ENCODE measurements at regions not wholly inside any gene's neighbourhood (a gene's known extent, or its start where the extent isn't known, plus 50 kb on each side); places are given as distances from the start of the nearest gene placed in this dataset.
A peak's percentile ranks its signal among the peaks of the same experiment; 100 is the strongest.

DNA sequence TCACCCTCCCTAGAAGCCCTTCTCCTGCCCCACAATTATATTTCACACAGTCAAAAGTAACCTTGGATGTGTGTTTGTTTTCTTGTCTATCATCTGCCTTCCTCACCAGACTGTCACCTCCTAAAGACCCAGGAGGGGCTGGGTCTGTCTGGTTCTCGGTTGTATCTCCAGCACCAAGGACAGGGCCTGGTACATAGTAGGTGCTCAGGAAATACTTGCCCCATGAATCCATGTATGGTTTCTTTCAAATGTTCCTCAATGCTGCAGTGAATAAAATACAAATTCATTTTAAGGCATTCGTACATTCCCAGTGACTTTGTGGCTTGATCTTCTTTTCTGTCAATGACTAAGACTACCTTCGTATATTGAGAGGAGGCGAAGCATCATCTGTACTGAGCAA, 122.9 kb upstream of the ZNF716 start:
- no TSS peak for BruUV-seq (replicated peaks)
- no peak overlapping the region for H3K27ac ChIP-seq (ENCODE audit: low read length)
- ATAC-seq = no peak
- ChIA-PET POLR2A (no interaction called here), CTCF (no interaction called here)
- no peaks in the 10 kb centered on the region for H3K27me3 ChIP-seq (ENCODE audit: control insufficient read depth, insufficient read depth, low read length)
- H3K36me3 ChIP-seq (ENCODE audit: control insufficient read depth, insufficient read depth, low read length) = no peaks in the 10 kb centered on the region
- no peak for TF ChIP-seq POLR2AphosphoS5 (IDR thresholded peaks at IDR 0.05; ENCODE audit: low read depth, low read length)
- TF ChIP-seq, protein P1, sequence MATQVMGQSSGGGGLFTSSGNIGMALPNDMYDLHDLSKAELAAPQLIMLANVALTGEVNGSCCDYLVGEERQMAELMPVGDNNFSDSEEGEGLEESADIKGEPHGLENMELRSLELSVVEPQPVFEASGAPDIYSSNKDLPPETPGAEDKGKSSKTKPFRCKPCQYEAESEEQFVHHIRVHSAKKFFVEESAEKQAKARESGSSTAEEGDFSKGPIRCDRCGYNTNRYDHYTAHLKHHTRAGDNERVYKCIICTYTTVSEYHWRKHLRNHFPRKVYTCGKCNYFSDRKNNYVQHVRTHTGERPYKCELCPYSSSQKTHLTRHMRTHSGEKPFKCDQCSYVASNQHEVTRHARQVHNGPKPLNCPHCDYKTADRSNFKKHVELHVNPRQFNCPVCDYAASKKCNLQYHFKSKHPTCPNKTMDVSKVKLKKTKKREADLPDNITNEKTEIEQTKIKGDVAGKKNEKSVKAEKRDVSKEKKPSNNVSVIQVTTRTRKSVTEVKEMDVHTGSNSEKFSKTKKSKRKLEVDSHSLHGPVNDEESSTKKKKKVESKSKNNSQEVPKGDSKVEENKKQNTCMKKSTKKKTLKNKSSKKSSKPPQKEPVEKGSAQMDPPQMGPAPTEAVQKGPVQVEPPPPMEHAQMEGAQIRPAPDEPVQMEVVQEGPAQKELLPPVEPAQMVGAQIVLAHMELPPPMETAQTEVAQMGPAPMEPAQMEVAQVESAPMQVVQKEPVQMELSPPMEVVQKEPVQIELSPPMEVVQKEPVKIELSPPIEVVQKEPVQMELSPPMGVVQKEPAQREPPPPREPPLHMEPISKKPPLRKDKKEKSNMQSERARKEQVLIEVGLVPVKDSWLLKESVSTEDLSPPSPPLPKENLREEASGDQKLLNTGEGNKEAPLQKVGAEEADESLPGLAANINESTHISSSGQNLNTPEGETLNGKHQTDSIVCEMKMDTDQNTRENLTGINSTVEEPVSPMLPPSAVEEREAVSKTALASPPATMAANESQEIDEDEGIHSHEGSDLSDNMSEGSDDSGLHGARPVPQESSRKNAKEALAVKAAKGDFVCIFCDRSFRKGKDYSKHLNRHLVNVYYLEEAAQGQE (IDR thresholded peaks at IDR 0.05; ENCODE audit: insufficient read depth in 1 of 2, low read depth in 2 of 2, low read length in 1 of 2) = peak in 1 of 2 experiments; percentile 62; a peak in 2 of 4 replicates
- no peak for DNase-seq (ENCODE audit: low read depth, low spot score)
- no peak overlapping the region for H3K4me3 ChIP-seq (ENCODE audit: low read depth in 2 of 2, low read length in 2 of 2)
- H3K4me1 ChIP-seq (ENCODE audit: control insufficient read depth, insufficient read depth, low read length) = no peaks in the 10 kb centered on the region
- in situ Hi-C loops (cut with HindIII; ENCODE audit: low pct_unique_long_range_greater_than_20kb, low sequenced_read_pairs) (no loop called here), intact Hi-C loops (cut with micrococcal nuclease; ENCODE audit: unreplicated experiment) (no loop called here)
- H3K9me3 ChIP-seq (ENCODE audit: control insufficient read depth, insufficient read depth, low read depth, low read length) = peaks cover 4% of the 10 kb centered on the region; the same call in 1 of the 2 replicates

GRCh38 chr7:57328457-57328856, 121.5 kb upstream of the ZNF716 start:
- no peaks in the 10 kb centered on the region for H3K27me3 ChIP-seq (ENCODE audit: control insufficient read depth, insufficient read depth, low read length)
- no peak overlapping the region for H3K4me3 ChIP-seq (ENCODE audit: low read depth in 2 of 2, low read length in 2 of 2)
- DNase-seq (ENCODE audit: low read depth, low spot score) (no peak), ATAC-seq (no peak)
- ChIA-PET CTCF (no interaction called here), POLR2A (no interaction called here)
- TF ChIP-seq, protein P2, sequence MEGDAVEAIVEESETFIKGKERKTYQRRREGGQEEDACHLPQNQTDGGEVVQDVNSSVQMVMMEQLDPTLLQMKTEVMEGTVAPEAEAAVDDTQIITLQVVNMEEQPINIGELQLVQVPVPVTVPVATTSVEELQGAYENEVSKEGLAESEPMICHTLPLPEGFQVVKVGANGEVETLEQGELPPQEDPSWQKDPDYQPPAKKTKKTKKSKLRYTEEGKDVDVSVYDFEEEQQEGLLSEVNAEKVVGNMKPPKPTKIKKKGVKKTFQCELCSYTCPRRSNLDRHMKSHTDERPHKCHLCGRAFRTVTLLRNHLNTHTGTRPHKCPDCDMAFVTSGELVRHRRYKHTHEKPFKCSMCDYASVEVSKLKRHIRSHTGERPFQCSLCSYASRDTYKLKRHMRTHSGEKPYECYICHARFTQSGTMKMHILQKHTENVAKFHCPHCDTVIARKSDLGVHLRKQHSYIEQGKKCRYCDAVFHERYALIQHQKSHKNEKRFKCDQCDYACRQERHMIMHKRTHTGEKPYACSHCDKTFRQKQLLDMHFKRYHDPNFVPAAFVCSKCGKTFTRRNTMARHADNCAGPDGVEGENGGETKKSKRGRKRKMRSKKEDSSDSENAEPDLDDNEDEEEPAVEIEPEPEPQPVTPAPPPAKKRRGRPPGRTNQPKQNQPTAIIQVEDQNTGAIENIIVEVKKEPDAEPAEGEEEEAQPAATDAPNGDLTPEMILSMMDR (IDR thresholded peaks at IDR 0.05) = no peak
- TF ChIP-seq, protein P1 (IDR thresholded peaks at IDR 0.05; ENCODE audit: insufficient read depth in 1 of 2, low read depth in 2 of 2, low read length in 1 of 2) = no peak
- TF ChIP-seq TCF7L2 (IDR thresholded peaks at IDR 0.05; ENCODE audit: low read depth, low read length) (no peak), SIN3A (IDR thresholded peaks at IDR 0.05; ENCODE audit: borderline replicate concordance, insufficient read depth, low read depth, low read length) (no peak), POLR2AphosphoS5 (IDR thresholded peaks at IDR 0.05; ENCODE audit: low read depth, low read length) (no peak)
- H3K36me3 ChIP-seq (ENCODE audit: control insufficient read depth, insufficient read depth, low read length) = no peaks in the 10 kb centered on the region
- intact Hi-C loops (cut with micrococcal nuclease; ENCODE audit: unreplicated experiment) = no loop called here
- peaks cover 4% of the 10 kb centered on the region; the same call in 1 of the 2 replicates for H3K9me3 ChIP-seq (ENCODE audit: control insufficient read depth, insufficient read depth, low read depth, low read length)
- H3K4me1 ChIP-seq (ENCODE audit: control insufficient read depth, insufficient read depth, low read length) = no peaks in the 10 kb centered on the region
- H3K27ac ChIP-seq (ENCODE audit: low read length) = no peak overlapping the region
- in situ Hi-C loops (cut with HindIII; ENCODE audit: low pct_unique_long_range_greater_than_20kb, low sequenced_read_pairs) = no loop called here
- no TSS peak for BruUV-seq (replicated peaks)
